HL-60 (cell line): ENCODE measurements at regions not wholly inside any gene's neighbourhood (a gene's known extent, or its start where the extent isn't known, plus 50 kb on each side); places are given as distances from the start of the nearest gene placed in this dataset.

ENCODE experiments used
- CTCF ChIP-seq: IDR thresholded peaks from one replicate; pipeline ENCODE4 v1.5.1; 2011; ENCODE audit warnings: low read length, control low read depth, inconsistent platforms; ENCODE audit not compliant: insufficient read depth
- GABPA ChIP-seq: IDR thresholded peaks from 2 replicates; pipeline ENCODE4 v1.6.1; 2012; ENCODE audit warnings: low read depth
- POLR2AphosphoS5 ChIP-seq: IDR thresholded peaks from 2 replicates; pipeline ENCODE4 v1.6.1; 2012; ENCODE audit warnings: low read depth
- SPI1 ChIP-seq: IDR thresholded peaks from 2 replicates; pipeline ENCODE4 v1.6.1; 2012; ENCODE audit warnings: low read depth, mild to moderate bottlenecking, borderline replicate concordance

- TF ChIP-seq CTCF = no peak
- TF ChIP-seq SPI1 = no peak
- no peak for TF ChIP-seq GABPA
- TF ChIP-seq POLR2AphosphoS5 = no peak
These were observed 111.0 kb upstream of the PLCXD3 start for GRCh38 chr5:41621420-41621819.
